ENCODE measurements at regions not wholly inside any gene's neighbourhood (a gene's known extent, or its start where the extent isn't known, plus 50 kb on each side); places are given as distances from the start of the nearest gene placed in this dataset.

GRCh38 chr6:109298605-109299264 is 83.5 kb downstream of the CD164 start:
- DNase-seq (ENCODE audit: low spot score in 2 of 2): no peak
- WGBS, 2 donors: 50 to 55% methylated on average over 6 of the region's 6 CpGs
- H3K4me3 ChIP-seq (ENCODE audit: low read depth, poor library complexity, severe bottlenecking): no peak overlapping the region
- intact Hi-C loops (cut with DNase I; ENCODE audit: low total_unique reads): no loop called here
- TF ChIP-seq POLR2A (IDR thresholded peaks at IDR 0.05): no peak
- no peak for TF ChIP-seq CTCF (IDR thresholded peaks at IDR 0.05)

- 49 to 56% methylated on average over 6 of the region's 6 CpGs for WGBS, 2 donors
- no peak for TF ChIP-seq CTCF (IDR thresholded peaks at IDR 0.05)
- TF ChIP-seq POLR2A (IDR thresholded peaks at IDR 0.05): no peak
- intact Hi-C loops (cut with DNase I; ENCODE audit: low total_unique reads): no loop called here
- no peak overlapping the region for H3K4me3 ChIP-seq (ENCODE audit: low read depth, poor library complexity, severe bottlenecking)
- no peak for DNase-seq (ENCODE audit: low spot score in 2 of 2)
These were observed 84.7 kb downstream of the CD164 start for GRCh38 chr6:109297406-109298110.

- no peak for TF ChIP-seq CTCF (IDR thresholded peaks at IDR 0.05)
- intact Hi-C loops (cut with DNase I; ENCODE audit: low total_unique reads): no loop called here
- H3K4me3 ChIP-seq (ENCODE audit: low read depth, poor library complexity, severe bottlenecking): no peak overlapping the region
- 82 to 86% methylated on average over 7 of the region's 7 CpGs for WGBS, 2 donors
- DNase-seq (ENCODE audit: low spot score in 2 of 2): no peak
These were observed 85.3 kb downstream of the CD164 start for GRCh38 chr6:109296971-109297372.

GRCh38 chr6:109296452-109296851 is 85.8 kb downstream of the CD164 start:
- intact Hi-C loops (cut with DNase I; ENCODE audit: low total_unique reads): no loop called here
- no peak overlapping the region for H3K4me3 ChIP-seq (ENCODE audit: low read depth, poor library complexity, severe bottlenecking)
- TF ChIP-seq POLR2A (IDR thresholded peaks at IDR 0.05) (no peak), CTCF (IDR thresholded peaks at IDR 0.05) (no peak)
- DNase-seq (ENCODE audit: low spot score in 2 of 2): no peak
- WGBS, 2 donors: 55 to 85% methylated on average over 3 of the region's 3 CpGs

GRCh38 chr6:109295774-109296156 is 86.5 kb downstream of the CD164 start:
- intact Hi-C loops (cut with DNase I; ENCODE audit: low total_unique reads): no loop called here
- 60 to 79% methylated on average over 3 of the region's 3 CpGs for WGBS, 2 donors
- no peak for DNase-seq (ENCODE audit: low spot score in 2 of 2)
- TF ChIP-seq CTCF (IDR thresholded peaks at IDR 0.05) (no peak), POLR2A (IDR thresholded peaks at IDR 0.05) (no peak)
- H3K4me3 ChIP-seq (ENCODE audit: low read depth, poor library complexity, severe bottlenecking): no peak overlapping the region

Measured in lower leg skin (tissue), 4 donors.